HEK293 (cell line): ENCODE measurements at regions not wholly inside any gene's neighbourhood (a gene's known extent, or its start where the extent isn't known, plus 50 kb on each side); places are given as distances from the start of the nearest gene placed in this dataset.

Experiments used
- CTCF ChIA-PET: fragments of 350-600 bp; formaldehyde crosslinking; extraction: SDS; loops from one replicate; lab custom pipeline; 2021; ENCODE audit warnings: antibody characterized with exemption; lab: Yijun Ruan, JAX
- POLR2A ChIA-PET: fragments of 300-600 bp; formaldehyde crosslinking; extraction: SDS; loops from one replicate; lab custom pipeline; 2020; ENCODE audit warnings: antibody characterized with exemption, inconsistent platforms; lab: Yijun Ruan, JAX
- H3K27ac ChIP-seq: fragments of 200-500 bp; sonication (Bioruptor generic); 2 replicates; pipeline ENCODE4 v1.5.1; 2014; ENCODE audit warnings: low read depth, low read length, control low read depth, inconsistent platforms; ENCODE audit errors: extremely low read depth
- H3K36me3 ChIP-seq, 2 experiments: fragments of 200-500 bp in 1 of 2; sonication (Bioruptor generic) in 1 of 2; 1 replicate in 1 of 2; 2 replicates in 1 of 2; pipeline ENCODE4 v1.5.1; 2014 to 2017; ENCODE audit warnings: inconsistent platforms in 2 of 2, low read length in 2 of 2; ENCODE audit not compliant: control insufficient read depth in 2 of 2, insufficient read depth in 1 of 2
- H3K4me1 ChIP-seq: fragments of 200-500 bp; sonication (Bioruptor generic); 2 replicates; pipeline ENCODE4 v1.5.1; 2014; ENCODE audit warnings: mild to moderate bottlenecking, low read length, inconsistent platforms; ENCODE audit not compliant: control insufficient read depth, insufficient read depth
- H3K4me3 ChIP-seq: 2 replicates; pipeline ENCODE4 v1.5.1; 2011; ENCODE audit warnings: low read depth, mild to moderate bottlenecking, control low read depth, low read length, moderate library complexity
- H3K9me3 ChIP-seq: fragments of 200-500 bp; sonication (Bioruptor generic); 2 replicates; pipeline ENCODE4 v1.5.1; 2014; ENCODE audit warnings: low read depth, low read length, inconsistent platforms; ENCODE audit not compliant: control insufficient read depth, insufficient read depth
- BCL11B ChIP-seq: fragments of 450-650 bp; formaldehyde crosslinking; IDR thresholded peaks from 2 replicates; pipeline ENCODE4 v1.5.1; 2016; ENCODE audit warnings: low read depth, missing biosample characterization, missing genetic modification characterization
- HOXA7 ChIP-seq: sonication (generic); formaldehyde crosslinking; IDR thresholded peaks from 2 replicates; pipeline ENCODE4 v1.8.1; 2022; ENCODE audit warnings: missing genetic modification reagents, borderline replicate concordance
- MEIS1 ChIP-seq: sonication (generic); formaldehyde crosslinking; IDR thresholded peaks from 2 replicates; pipeline ENCODE4 v1.8.1; 2022; ENCODE audit warnings: missing genetic modification reagents, mild to moderate bottlenecking, borderline replicate concordance
- YY2 ChIP-seq: fragments of 450-650 bp; formaldehyde crosslinking; IDR thresholded peaks from 2 replicates; pipeline ENCODE4 v1.5.1; 2016; ENCODE audit warnings: missing biosample characterization, missing genetic modification characterization
- ZBTB49 ChIP-seq: fragments of 450-650 bp; formaldehyde crosslinking; IDR thresholded peaks from 2 replicates; pipeline ENCODE4 v1.5.1; 2016; ENCODE audit warnings: missing biosample characterization, missing genetic modification characterization, low read depth
- ZIC2 ChIP-seq: fragments of 450-650 bp; formaldehyde crosslinking; IDR thresholded peaks from 2 replicates; pipeline ENCODE4 v1.5.1; 2016; ENCODE audit warnings: missing biosample characterization, missing genetic modification characterization
- ZNF202 ChIP-seq: fragments of 450-650 bp; formaldehyde crosslinking; IDR thresholded peaks from 2 replicates; pipeline ENCODE4 v1.5.1; 2016; ENCODE audit warnings: missing biosample characterization, missing genetic modification characterization, borderline replicate concordance
- ZNF266 ChIP-seq: fragments of 450-650 bp; formaldehyde crosslinking; IDR thresholded peaks from 2 replicates; pipeline ENCODE4 v1.5.1; 2016; ENCODE audit warnings: missing biosample characterization, missing genetic modification characterization, low read depth
- ZNF335 ChIP-seq: fragments of 450-650 bp; formaldehyde crosslinking; conservative IDR thresholded peaks from 2 replicates; pipeline ENCODE4 v1.5.1; 2016; ENCODE audit warnings: missing biosample characterization, missing genetic modification characterization
- ZNF416 ChIP-seq: fragments of 450-650 bp; formaldehyde crosslinking; IDR thresholded peaks from 2 replicates; pipeline ENCODE4 v1.5.1; 2016; ENCODE audit warnings: missing biosample characterization, missing genetic modification characterization
- ZNF433 ChIP-seq: fragments of 450-650 bp; formaldehyde crosslinking; IDR thresholded peaks from 2 replicates; pipeline ENCODE4 v1.5.1; 2016; ENCODE audit warnings: missing biosample characterization, missing genetic modification characterization, low read depth
- ZNF449 ChIP-seq: fragments of 450-650 bp; formaldehyde crosslinking; IDR thresholded peaks from 2 replicates; pipeline ENCODE4 v1.5.1; 2017; ENCODE audit warnings: missing biosample characterization, mild to moderate bottlenecking, missing genetic modification characterization, moderate library complexity
- ZNF501 ChIP-seq: fragments of 450-650 bp; formaldehyde crosslinking; IDR thresholded peaks from 2 replicates; pipeline ENCODE4 v1.5.1; 2016; ENCODE audit warnings: missing biosample characterization, missing genetic modification characterization
- ZNF555 ChIP-seq: fragments of 450-650 bp; formaldehyde crosslinking; conservative IDR thresholded peaks from 2 replicates; pipeline ENCODE4 v1.5.1; 2017; ENCODE audit warnings: missing biosample characterization, mild to moderate bottlenecking, missing genetic modification characterization, inconsistent platforms
- ZNF600 ChIP-seq: fragments of 450-650 bp; formaldehyde crosslinking; IDR thresholded peaks from 2 replicates; pipeline ENCODE4 v1.5.1; 2016; ENCODE audit warnings: missing biosample characterization, missing genetic modification characterization
- ZNF621 ChIP-seq: fragments of 450-650 bp; formaldehyde crosslinking; IDR thresholded peaks from 2 replicates; pipeline ENCODE4 v1.5.1; 2017; ENCODE audit warnings: missing biosample characterization, missing genetic modification characterization
- ZNF623 ChIP-seq: fragments of 450-650 bp; formaldehyde crosslinking; IDR thresholded peaks from 2 replicates; pipeline ENCODE4 v1.5.1; 2016; ENCODE audit warnings: missing biosample characterization, missing genetic modification characterization
- ZNF658 ChIP-seq: fragments of 450-650 bp; formaldehyde crosslinking; IDR thresholded peaks from 2 replicates; pipeline ENCODE4; 2016; ENCODE audit warnings: missing biosample characterization, missing genetic modification characterization
- ZNF692 ChIP-seq: fragments of 450-650 bp; formaldehyde crosslinking; IDR thresholded peaks from 2 replicates; pipeline ENCODE4 v1.5.1; 2016; ENCODE audit warnings: missing biosample characterization, missing genetic modification characterization
- ZNF837 ChIP-seq: fragments of 450-650 bp; formaldehyde crosslinking; IDR thresholded peaks from 2 replicates; pipeline ENCODE4 v1.5.1; 2016; ENCODE audit warnings: missing biosample characterization, missing genetic modification characterization
- ZSCAN18 ChIP-seq: fragments of 450-650 bp; formaldehyde crosslinking; IDR thresholded peaks from 2 replicates; pipeline ENCODE4 v1.5.1; 2016; ENCODE audit warnings: missing biosample characterization, missing genetic modification characterization
- TF ChIP-seq, protein P1 (sequence below): fragments of 450-650 bp; formaldehyde crosslinking; IDR thresholded peaks from 2 replicates; pipeline ENCODE4 v1.5.1; 2016; ENCODE audit warnings: missing biosample characterization, missing genetic modification characterization, low read depth

DNA sequence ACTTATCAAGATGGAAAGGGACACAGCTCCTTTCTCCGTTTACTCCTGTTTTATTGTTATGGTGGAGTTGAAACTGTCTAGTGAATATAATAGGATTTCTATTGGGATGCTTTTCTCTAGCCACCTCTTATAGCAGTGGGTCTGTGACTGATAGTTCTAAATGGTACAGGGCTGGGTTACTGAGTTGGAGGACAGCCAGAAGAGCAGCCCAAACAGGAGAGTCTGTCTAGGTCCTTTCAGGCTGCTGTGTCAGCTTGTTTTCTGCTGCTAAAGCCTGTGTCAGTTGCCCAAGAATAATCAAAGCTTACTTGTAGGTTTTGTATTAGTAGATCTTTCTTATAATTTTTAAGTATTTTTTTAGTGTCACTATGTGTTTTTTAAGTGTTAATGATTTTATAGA lies 356.0 kb upstream of the SEMA6A start:
- no peak overlapping the region for H3K27ac ChIP-seq
- no peaks in the 10 kb centered on the region for H3K4me1 ChIP-seq
- H3K4me3 ChIP-seq, result no peak overlapping the region
- no peak for TF ChIP-seq ZNF555 (tag by site-specific recombination)
- 0 out of 2 replicates have a peak, but pooled peaks have one; percentile 12 for TF ChIP-seq ZNF335 (tag by site-specific recombination)
- no peak for TF ChIP-seq HOXA7 (CRISPR knock-in tag)
- TF ChIP-seq ZNF692 (tag by site-specific recombination), result no peak
- no peaks in the 10 kb centered on the region for H3K9me3 ChIP-seq
- H3K36me3 ChIP-seq, result no peaks in the 10 kb centered on the region
- ChIA-PET POLR2A (no interaction called here), CTCF (interaction anchor here (0.5 kb wide), 1 partner anchor 107 kb away, joined by 4 read pairs; no protein-coding TSS in a partner anchor)

DNA sequence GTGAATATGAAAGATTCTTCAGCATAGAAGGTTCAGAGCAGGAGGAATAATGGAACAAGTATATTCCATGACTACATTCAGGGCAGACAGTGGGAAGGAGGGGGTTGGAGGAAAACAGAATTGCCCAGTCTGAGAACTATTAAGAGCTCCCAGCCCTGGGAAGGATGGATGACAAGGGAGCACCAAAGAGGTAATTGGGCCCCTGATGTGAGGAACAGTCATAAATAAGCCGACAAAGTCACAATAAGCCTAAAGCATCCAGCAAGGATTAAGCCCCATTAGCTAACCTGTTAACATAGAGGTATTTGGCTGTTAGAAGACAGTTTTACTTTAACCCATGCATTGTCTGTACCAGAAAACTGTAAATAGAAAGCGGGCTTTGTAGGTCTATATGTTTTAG lies 348.7 kb upstream of the SEMA6A start:
- no peak overlapping the region for H3K27ac ChIP-seq
- no peaks in the 10 kb centered on the region for H3K9me3 ChIP-seq
- POLR2A ChIA-PET, result no interaction called here
- CTCF ChIA-PET, result interaction anchor here (0.8 to 1.4 kb wide), 2 partner anchors 348 to 786 kb away, joined by 3 read pairs; no protein-coding TSS in a partner anchor
- TF ChIP-seq ZNF501 (tag by site-specific recombination) (no peak), ZNF449 (tag by site-specific recombination) (no peak), ZIC2 (peak; percentile 45; the same call in 1 of the 2 replicates), ZNF623 (no peak)
- TF ChIP-seq, protein P1, sequence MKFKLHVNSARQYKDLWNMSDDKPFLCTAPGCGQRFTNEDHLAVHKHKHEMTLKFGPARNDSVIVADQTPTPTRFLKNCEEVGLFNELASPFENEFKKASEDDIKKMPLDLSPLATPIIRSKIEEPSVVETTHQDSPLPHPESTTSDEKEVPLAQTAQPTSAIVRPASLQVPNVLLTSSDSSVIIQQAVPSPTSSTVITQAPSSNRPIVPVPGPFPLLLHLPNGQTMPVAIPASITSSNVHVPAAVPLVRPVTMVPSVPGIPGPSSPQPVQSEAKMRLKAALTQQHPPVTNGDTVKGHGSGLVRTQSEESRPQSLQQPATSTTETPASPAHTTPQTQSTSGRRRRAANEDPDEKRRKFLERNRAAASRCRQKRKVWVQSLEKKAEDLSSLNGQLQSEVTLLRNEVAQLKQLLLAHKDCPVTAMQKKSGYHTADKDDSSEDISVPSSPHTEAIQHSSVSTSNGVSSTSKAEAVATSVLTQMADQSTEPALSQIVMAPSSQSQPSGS (tag by site-specific recombination), result no peak
- H3K36me3 ChIP-seq, result no peaks in the 10 kb centered on the region
- no peaks in the 10 kb centered on the region for H3K4me1 ChIP-seq
- H3K4me3 ChIP-seq, result no peak overlapping the region

GRCh38 chr5:116922532-116922931 lies 347.9 kb upstream of the SEMA6A start:
- Histone ChIP-seq H3K27ac (no peak overlapping the region), H3K9me3 (no peaks in the 10 kb centered on the region), H3K4me1 (no peaks in the 10 kb centered on the region), H3K36me3 (no peaks in the 10 kb centered on the region), H3K4me3 (no peak overlapping the region)
- TF ChIP-seq ZNF621 (tag by site-specific recombination) (no peak), ZBTB49 (no peak), ZSCAN18 (tag by site-specific recombination) (no peak), ZNF202 (tag by site-specific recombination) (no peak), ZNF266 (no peak), ZNF416 (tag by site-specific recombination) (no peak), YY2 (tag by site-specific recombination) (no peak), ZNF658 (no peak), MEIS1 (CRISPR knock-in tag) (no peak), ZNF600 (tag by site-specific recombination) (no peak), BCL11B (tag by site-specific recombination) (no peak), ZNF433 (tag by site-specific recombination) (no peak), ZNF837 (no peak)
- POLR2A ChIA-PET, result no interaction called here
- CTCF ChIA-PET, result no interaction called here
